ENCODE measurements at regions not wholly inside any gene's neighbourhood (a gene's known extent, or its start where the extent isn't known, plus 50 kb on each side); places are given as distances from the start of the nearest gene placed in this dataset.

DNA sequence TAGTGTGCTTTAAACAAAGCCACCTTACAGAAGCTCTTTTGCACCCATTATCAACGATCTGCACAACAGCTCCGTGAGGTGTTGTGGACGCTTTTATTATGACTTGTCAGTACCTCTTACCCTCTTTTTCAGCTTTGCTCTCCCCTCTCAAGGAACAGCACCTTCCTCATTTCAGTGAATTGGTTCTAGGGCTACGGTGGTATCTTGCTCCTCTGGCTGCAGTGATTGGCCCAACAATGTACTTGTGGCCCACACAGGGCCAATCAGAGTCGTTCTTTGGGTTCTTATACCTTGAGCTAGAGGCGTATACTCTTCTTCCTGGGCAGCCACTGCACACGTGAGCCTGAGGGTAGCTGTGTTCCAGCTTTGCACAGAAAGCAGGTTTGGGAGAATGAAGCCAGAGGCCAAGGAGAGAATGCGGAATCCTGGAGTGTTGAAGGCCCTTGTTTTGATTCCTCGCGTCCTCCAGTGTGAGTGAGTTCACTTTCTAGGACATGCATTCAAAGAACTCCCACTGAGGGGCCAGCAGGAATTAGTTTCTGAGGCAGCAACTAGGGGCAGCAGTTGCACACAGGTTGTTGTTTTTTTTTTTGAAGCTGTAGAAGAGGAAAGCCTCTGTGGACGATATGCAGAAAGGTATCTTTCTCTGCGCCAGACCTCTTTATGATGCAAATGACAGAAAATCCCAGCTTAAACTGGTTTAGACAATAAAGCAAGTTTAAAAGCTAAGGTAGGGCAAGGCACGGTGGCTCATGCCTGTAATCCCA is 49.8 kb upstream of the PDZD8 start (continued):
- TF ChIP-seq HMGXB4 (CRISPR knock-in tag; IDR thresholded peaks at IDR 0.05; ENCODE audit: borderline replicate concordance in 1 of 2, low read depth in 1 of 2) (no peak), ZKSCAN5 (CRISPR knock-in tag; IDR thresholded peaks at IDR 0.05) (no peak), ZNF616 (CRISPR knock-in tag; IDR thresholded peaks at IDR 0.05; ENCODE audit: low read depth) (no peak), PHF20 (CRISPR knock-in tag; IDR thresholded peaks at IDR 0.05) (no peak), U2AF2 (IDR thresholded peaks at IDR 0.05; ENCODE audit: low read depth, low read length) (no peak), ZNF382 (CRISPR knock-in tag; IDR thresholded peaks at IDR 0.05; ENCODE audit: borderline replicate concordance) (no peak), HES4 (CRISPR knock-in tag; IDR thresholded peaks at IDR 0.05; ENCODE audit: borderline replicate concordance) (no peak), ELK4 (CRISPR knock-in tag; IDR thresholded peaks at IDR 0.05; ENCODE audit: borderline replicate concordance) (no peak), ZNF841 (CRISPR knock-in tag; IDR thresholded peaks at IDR 0.05; ENCODE audit: borderline replicate concordance) (no peak), SALL1 (CRISPR knock-in tag; IDR thresholded peaks at IDR 0.05) (peak; percentile 33; the same call in 1 of the 2 replicates), ZNF230 (CRISPR knock-in tag; IDR thresholded peaks at IDR 0.05) (no peak), NFYC (CRISPR knock-in tag; IDR thresholded peaks at IDR 0.05) (peak; percentile 73), POLR2AphosphoS5 (IDR thresholded peaks at IDR 0.05; ENCODE audit: low read depth, low read length) (peak; percentile 62), ZFP82 (CRISPR knock-in tag; IDR thresholded peaks at IDR 0.05; ENCODE audit: borderline replicate concordance) (no peak), ZNF713 (CRISPR knock-in tag; IDR thresholded peaks at IDR 0.05) (no peak), PRDM10 (CRISPR knock-in tag; IDR thresholded peaks at IDR 0.05; ENCODE audit: low read depth) (no peak), MEIS2 (CRISPR knock-in tag; IDR thresholded peaks at IDR 0.05) (no peak)
- TF ChIP-seq, protein P1, sequence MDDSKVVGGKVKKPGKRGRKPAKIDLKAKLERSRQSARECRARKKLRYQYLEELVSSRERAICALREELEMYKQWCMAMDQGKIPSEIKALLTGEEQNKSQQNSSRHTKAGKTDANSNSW (CRISPR knock-in tag; IDR thresholded peaks at IDR 0.05; ENCODE audit: borderline replicate concordance): no peak
- TF ChIP-seq, protein P2, sequence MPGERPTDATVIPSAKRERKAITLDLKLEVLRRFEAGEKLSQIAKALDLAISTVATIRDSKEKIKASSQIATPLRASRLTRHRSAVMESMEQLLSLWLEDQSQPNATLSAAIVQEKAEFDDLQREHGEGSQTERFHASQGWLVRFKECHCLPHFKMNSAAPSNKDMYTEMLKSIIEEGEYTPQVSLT (CRISPR knock-in tag; IDR thresholded peaks at IDR 0.05; ENCODE audit: borderline replicate concordance, low read depth): no peak

All from HepG2 (cell line).